GM18868 (cell line): ENCODE measurements at regions not wholly inside any gene's neighbourhood (a gene's known extent, or its start where the extent isn't known, plus 50 kb on each side); places are given as distances from the start of the nearest gene placed in this dataset.
A peak's percentile ranks its signal among the peaks of the same experiment; 100 is the strongest.

Experiments used
- ATAC-seq: cut with Tn5 transposase; IDR thresholded peaks from one replicate; pipeline ENCODE4 v1.9.1; 2021; ENCODE audit warnings: mild to moderate bottlenecking, moderate library complexity; ENCODE audit not compliant: unreplicated experiment

DNA sequence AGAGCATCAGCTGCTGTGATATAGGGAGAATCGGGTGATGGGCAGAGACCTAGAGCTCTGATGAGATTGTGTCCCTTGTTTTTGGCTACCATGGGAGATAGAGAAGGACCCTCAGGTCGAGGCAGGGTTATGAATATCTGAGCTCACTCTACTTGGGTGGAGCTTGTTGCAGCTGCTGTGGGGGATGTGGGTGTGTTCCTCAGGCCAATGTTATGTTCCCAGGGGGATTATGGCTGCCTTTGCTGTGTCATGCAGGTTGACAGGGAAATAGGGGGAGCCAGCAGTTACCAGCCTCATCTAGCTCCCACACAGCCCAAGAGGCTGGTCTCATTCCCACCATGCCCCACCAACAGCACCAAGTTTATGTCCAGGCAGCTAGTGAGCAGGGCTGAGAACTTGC lies 131.5 kb downstream of the TRIM42 start:
- no peak for ATAC-seq

GRCh38 chr3:140816372-140817195 lies 125.1 kb upstream of the SLC25A36 start:
- ATAC-seq = peak; percentile 100

DNA sequence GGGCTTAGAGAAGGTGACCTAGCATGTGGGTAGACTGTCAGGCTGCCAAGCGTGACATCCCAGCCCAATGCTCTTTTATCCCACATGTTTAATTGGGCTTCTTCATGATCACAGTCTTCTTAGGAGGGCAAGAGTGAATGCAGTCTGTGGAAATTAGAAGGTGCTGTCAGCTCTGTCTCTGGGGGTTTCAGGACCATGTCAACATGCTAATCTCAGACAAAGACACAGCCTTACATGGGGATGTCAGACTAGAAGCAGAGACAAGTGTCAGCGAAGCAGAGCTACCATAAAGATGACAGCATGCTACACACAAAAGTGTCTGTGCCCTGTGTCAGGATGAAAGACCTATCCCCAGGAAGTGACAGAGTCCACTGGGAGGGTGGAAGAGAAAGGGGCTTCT lies 120.1 kb upstream of the SLC25A36 start:
- no peak for ATAC-seq

- no peak for ATAC-seq
These were observed 119.1 kb upstream of the SLC25A36 start for GRCh38 chr3:140822401-140823047.

DNA sequence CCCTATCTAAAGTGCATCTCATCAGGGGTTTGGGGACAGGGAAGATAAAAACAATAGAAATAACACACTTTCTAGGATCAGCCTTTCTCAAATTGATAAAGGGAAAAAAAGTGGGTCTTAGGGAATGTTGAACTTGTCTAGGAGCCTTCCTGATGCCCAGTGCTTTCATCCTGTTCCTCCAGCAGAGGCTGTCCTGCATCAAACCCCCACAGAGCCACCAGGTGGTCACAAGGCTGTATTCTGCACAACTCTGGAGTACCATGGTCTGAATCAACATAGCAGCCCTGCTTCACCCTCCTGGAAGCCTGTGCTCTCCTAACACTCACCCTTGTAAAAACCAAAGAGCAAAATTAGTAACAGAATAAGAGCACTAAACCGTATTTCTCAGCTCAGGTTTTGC lies 118.5 kb upstream of the SLC25A36 start:
- ATAC-seq = no peak

DNA sequence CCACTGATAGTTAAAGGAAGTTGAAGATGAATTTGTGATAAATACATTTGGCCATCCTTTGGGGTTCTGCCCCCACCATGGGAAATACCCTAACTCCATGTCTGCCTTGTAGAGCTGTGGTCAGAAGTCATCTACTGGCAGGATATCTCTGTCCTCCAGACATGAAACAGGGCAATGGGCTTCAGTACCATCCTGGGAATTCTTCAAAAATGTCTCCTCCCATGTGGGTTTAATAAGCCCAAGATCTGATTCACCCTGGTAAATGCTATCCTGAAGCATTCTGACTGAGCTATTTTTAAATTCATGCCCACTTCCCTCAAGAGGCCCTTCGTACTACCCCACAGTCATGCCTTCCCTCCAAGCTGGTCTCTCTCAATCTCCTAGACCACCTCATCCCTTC lies 113.7 kb upstream of the SLC25A36 start:
- no peak for ATAC-seq

GRCh38 chr3:140828585-140828984 lies 113.1 kb upstream of the SLC25A36 start:
- no peak for ATAC-seq

- no peak for ATAC-seq
These were observed 111.8 kb upstream of the SLC25A36 start for GRCh38 chr3:140829796-140830195.

DNA sequence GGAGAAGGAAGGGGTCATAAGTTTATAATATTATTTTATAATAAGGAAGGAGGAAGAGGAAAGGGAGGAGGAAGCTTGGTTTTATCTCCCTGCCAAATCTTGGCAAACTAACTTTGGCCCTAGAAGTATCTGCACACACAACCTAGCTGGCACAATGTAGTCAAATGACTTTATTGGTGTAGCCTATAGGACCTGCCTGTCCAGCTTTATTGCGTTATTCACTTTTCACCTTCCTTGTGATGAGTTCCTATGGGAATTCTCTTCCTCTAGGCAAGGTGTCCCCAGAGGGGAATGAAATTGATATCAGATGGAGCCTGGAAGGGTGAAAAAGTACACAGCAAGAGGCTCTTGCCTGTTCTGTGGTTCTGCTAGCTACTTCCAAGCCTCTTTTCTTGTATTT lies 111.2 kb upstream of the SLC25A36 start:
- no peak for ATAC-seq

GRCh38 chr3:140832883-140833282 lies 108.8 kb upstream of the SLC25A36 start:
- no peak for ATAC-seq

GRCh38 chr3:140834266-140835037 lies 107.2 kb upstream of the SLC25A36 start:
- no peak for ATAC-seq

GRCh38 chr3:140842984-140843649 lies 98.5 kb upstream of the SLC25A36 start:
- peak; percentile 95 for ATAC-seq

GRCh38 chr3:140843656-140844055 lies 98.0 kb upstream of the SLC25A36 start:
- ATAC-seq = peak; percentile 3

DNA sequence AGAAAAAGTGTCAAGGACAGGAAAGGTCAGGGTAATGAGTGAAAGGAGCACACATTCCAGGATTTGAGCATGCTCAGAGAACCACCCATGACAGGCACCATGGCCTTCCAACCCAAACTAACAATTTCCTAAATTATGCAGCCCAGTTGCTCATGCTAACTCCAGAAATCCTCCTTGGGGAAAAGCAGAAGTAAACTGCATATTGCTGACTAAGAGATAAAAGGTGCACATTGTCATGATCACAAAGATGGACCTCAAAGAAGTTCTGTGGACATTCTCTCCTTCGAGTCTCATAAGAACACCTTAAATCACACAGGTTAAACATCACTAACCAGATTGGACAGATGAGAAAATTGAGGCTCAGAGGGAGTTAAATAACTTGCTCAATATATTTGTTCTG lies 97.6 kb upstream of the SLC25A36 start:
- no peak for ATAC-seq

DNA sequence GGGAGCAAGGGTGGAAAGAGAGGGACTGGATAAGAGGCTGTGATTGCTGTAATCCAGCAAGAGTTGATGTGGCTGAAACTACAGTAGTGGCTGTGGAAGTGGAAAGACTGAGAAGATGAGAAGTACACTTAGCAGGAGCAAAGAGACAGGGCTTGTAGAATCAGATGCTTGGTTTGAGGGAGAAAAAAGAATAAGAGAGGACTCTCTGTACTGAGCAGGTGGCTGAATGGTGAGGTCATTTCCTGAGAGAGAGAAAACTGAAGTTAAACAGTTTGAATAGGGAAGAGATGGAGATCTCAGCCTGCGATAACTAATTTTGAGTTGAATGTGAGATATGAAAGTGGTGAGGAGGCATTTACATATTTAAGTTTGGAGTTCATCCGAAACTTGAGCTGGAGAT lies 95.8 kb upstream of the SLC25A36 start:
- ATAC-seq = peak; percentile 36

GRCh38 chr3:140848666-140849065 lies 93.0 kb upstream of the SLC25A36 start:
- ATAC-seq = no peak

GRCh38 chr3:140850210-140850955 lies 91.3 kb upstream of the SLC25A36 start:
- no peak for ATAC-seq

DNA sequence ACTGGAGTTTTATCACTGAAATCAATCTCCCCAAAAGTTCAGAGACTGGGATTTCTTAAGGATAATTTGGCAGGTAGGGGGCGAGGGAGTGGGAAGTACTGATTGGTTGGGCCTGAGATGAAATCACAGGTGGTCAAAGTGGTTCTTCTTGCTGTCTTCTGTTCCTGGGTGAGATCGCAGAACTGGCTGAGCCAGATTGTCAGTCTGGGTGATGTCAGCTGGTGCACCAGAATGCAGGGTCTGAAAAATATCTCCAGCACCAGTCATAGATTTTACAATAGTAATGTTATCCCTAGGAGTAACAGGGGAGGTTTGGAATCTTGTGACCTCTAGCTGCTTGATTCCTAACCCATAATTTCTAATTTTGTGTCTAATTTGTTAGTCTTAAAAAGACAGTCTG lies 86.7 kb upstream of the SLC25A36 start:
- ATAC-seq = no peak

DNA sequence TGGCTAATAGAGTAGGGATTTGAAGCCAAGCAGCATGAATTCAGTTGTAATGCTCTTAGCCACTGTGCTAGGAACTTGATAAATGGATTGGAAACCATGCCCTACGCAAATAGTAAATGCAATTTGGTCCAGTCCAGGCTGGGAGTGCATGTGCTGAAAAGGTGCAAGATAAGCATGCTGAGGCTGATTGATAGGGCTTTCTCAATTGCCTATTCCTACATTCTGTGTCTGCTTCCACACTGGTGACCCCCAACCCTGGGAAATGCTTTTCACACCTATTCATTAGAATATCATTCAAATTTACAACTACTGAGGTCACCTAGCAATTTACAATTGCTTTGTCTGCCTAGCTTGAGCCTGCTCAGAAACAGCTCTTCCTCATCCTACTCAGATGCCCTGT lies 84.7 kb upstream of the SLC25A36 start:
- no peak for ATAC-seq

- ATAC-seq = no peak
These were observed 83.6 kb upstream of the SLC25A36 start for GRCh38 chr3:140857993-140858392.
